ENCODE measurements at regions not wholly inside any gene's neighbourhood (a gene's known extent, or its start where the extent isn't known, plus 50 kb on each side); places are given as distances from the start of the nearest gene placed in this dataset.
A peak's percentile ranks its signal among the peaks of the same experiment; 100 is the strongest.

DNA sequence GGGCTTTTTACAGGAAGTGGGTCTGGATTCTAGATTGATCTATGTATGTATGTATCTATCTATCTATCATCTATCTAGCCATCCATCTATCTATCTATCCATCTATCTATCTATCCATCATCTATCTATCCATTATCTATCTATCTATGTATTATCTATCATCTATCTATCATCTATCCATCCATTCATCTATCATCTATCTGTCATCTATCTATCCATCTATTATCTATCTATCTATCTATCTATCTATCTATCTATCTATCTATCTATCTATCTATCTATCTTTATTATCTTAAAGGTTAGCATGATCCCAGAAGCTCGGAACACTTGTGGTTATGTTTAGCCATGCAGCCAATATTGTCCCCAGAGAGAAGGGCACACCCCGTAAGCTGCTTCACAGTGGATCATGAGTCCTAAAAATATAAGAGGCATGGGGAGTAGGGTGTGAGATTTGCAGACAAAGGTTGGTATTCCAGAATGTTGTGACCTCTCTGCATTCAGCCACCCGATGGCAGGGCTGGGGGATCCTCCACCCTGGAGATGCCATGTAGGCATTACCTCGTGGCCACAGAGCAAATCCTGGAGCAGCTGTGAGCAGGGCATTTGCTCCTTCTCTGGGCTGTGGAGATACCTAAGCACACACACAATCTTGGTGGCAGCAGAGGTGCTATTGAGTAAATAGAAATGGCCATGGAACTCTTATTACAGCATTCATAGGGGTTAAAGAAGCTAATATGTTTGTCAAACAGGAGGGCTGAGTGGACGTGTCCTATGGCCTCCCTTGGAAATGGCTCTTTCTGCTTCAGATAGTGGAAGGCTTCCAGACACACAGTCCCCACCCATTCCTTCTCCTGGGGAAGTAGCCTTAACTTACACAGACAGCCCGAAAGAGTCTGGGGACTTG is 310.0 kb upstream of the TSHZ3 start:
- DNase-seq (ENCODE audit: low read depth in 1 of 2, low spot score in 1 of 2), result no peak
- no peak for TF ChIP-seq JUND (IDR thresholded peaks at IDR 0.05; ENCODE audit: low read depth)
- in situ Hi-C loops (cut with HindIII; ENCODE audit: low pct_unique_long_range_greater_than_20kb, low sequenced_read_pairs), result no loop called here

DNA sequence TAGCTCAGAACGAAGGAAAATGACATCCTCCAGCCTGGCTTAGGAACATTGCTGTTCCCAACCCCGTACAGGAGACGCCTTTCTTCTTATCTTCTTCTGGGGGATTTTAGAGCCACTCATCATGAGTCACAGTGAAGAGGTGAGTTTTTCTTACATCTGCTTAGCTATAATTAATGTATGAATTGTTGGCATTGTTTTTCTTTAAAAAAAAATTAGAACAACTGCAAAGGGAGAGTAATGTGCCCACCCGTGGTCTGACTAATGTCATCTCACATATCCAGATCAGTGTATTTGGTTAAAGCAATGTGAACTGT is 310.6 kb upstream of the TSHZ3 start:
- no peak for TF ChIP-seq JUND (IDR thresholded peaks at IDR 0.05; ENCODE audit: low read depth)
- DNase-seq (ENCODE audit: low read depth in 1 of 2, low spot score in 1 of 2), result no peak
- in situ Hi-C loops (cut with HindIII; ENCODE audit: low pct_unique_long_range_greater_than_20kb, low sequenced_read_pairs), result no loop called here

- TF ChIP-seq JUND (IDR thresholded peaks at IDR 0.05; ENCODE audit: low read depth), result no peak
- in situ Hi-C loops (cut with HindIII; ENCODE audit: low pct_unique_long_range_greater_than_20kb, low sequenced_read_pairs), result no loop called here
- DNase-seq (ENCODE audit: low read depth in 1 of 2, low spot score in 1 of 2), result no peak
Observed at GRCh38 chr19:31664096-31664495, 314.9 kb upstream of the TSHZ3 start.

GRCh38 chr19:31664997-31665396 is 315.8 kb upstream of the TSHZ3 start:
- no peak for TF ChIP-seq JUND (IDR thresholded peaks at IDR 0.05; ENCODE audit: low read depth)
- in situ Hi-C loops (cut with HindIII; ENCODE audit: low pct_unique_long_range_greater_than_20kb, low sequenced_read_pairs), result no loop called here
- DNase-seq (ENCODE audit: low read depth in 1 of 2, low spot score in 1 of 2), result no peak

- TF ChIP-seq JUND (IDR thresholded peaks at IDR 0.05; ENCODE audit: low read depth), result no peak
- peak in 1 of 2 experiments; percentile 2 for DNase-seq (ENCODE audit: low read depth in 1 of 2, low spot score in 1 of 2)
- in situ Hi-C loops (cut with HindIII; ENCODE audit: low pct_unique_long_range_greater_than_20kb, low sequenced_read_pairs), result no loop called here
Observed at GRCh38 chr19:31666126-31666525, 316.9 kb upstream of the TSHZ3 start.

DNA sequence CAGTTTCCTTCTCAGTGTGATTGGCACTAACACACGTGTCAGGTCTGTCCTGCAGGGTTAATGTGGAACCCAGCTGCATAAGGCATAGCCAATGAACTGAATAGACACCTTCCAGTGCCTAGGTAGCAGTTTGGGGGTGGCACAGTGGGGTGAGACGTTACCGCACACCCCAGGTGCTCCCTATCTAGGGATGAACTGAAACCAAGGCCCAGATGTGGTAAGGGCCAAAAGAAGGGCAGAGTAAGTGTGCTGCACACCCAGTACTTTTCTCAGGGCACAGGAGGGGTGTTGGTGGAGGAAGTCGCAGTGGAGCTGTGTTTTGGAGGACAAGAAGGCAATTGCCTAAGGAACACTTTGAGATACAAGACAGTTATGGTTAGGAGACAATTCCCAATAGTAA is 317.9 kb upstream of the TSHZ3 start:
- in situ Hi-C loops (cut with HindIII; ENCODE audit: low pct_unique_long_range_greater_than_20kb, low sequenced_read_pairs), result no loop called here
- no peak for TF ChIP-seq JUND (IDR thresholded peaks at IDR 0.05; ENCODE audit: low read depth)
- no peak for DNase-seq (ENCODE audit: low read depth in 1 of 2, low spot score in 1 of 2)

DNA sequence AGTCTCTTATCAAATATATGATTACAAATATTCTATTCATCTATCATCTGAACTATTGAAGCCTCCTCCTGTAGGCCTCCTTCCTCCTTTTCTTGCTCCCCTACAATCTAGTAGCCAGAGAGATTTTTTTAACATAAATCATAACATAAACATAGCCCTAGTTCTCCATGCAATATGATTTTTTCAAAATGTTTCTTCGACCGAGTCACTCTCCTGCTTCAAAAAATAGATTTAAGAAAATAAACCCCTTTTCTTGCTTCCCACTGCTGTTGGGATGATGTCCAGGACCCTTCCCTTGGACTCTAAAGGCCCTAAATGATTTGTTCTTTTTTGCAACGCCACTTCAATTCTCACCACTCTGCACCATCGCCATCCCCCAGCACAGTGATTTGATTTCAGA is 319.7 kb upstream of the TSHZ3 start:
- no peak for DNase-seq (ENCODE audit: low read depth in 1 of 2, low spot score in 1 of 2)
- TF ChIP-seq JUND (IDR thresholded peaks at IDR 0.05; ENCODE audit: low read depth), result no peak
- in situ Hi-C loops (cut with HindIII; ENCODE audit: low pct_unique_long_range_greater_than_20kb, low sequenced_read_pairs), result no loop called here

- no peak for DNase-seq (ENCODE audit: low read depth in 1 of 2, low spot score in 1 of 2)
- in situ Hi-C loops (cut with HindIII; ENCODE audit: low pct_unique_long_range_greater_than_20kb, low sequenced_read_pairs), result no loop called here
- no peak for TF ChIP-seq JUND (IDR thresholded peaks at IDR 0.05; ENCODE audit: low read depth)
Observed at GRCh38 chr19:31670931-31671330, 321.7 kb upstream of the TSHZ3 start.

- no peak for TF ChIP-seq JUND (IDR thresholded peaks at IDR 0.05; ENCODE audit: low read depth)
- in situ Hi-C loops (cut with HindIII; ENCODE audit: low pct_unique_long_range_greater_than_20kb, low sequenced_read_pairs), result no loop called here
- no peak for DNase-seq (ENCODE audit: low read depth in 1 of 2, low spot score in 1 of 2)
Observed at GRCh38 chr19:31671411-31672035, 322.3 kb upstream of the TSHZ3 start.

DNA sequence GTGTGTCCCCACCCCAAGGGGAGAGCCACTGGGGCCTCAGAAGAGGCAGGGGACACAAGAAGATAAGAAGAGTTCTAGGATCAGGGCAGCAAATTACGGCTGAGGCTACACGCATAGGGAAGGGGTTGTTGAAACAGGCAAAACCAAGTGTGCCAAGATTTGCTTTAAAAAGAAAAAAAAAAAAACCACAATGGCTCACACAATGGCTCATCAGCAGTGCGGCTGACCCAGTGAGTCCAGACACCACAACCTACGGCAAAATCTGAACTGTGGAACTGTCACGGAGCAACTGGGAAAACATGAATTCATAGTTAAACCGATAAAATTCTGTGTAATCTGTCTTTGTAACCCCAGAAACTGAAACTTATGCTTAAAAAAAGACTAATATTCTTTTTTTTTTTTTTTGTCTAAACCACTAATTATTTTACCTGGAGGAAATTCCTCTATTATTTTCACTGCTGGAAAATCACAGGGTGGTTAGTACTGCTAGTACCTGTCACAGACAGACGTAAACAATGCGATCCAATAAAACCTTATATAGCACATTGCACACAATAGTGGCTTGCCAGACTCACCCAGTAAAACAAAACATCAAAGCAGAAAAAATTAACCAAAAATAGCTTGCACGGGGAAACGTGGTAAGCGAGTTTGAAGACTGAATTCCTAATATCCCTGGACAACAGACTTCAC is 325.4 kb upstream of the TSHZ3 start:
- no peak for DNase-seq (ENCODE audit: low read depth in 1 of 2, low spot score in 1 of 2)
- in situ Hi-C loops (cut with HindIII; ENCODE audit: low pct_unique_long_range_greater_than_20kb, low sequenced_read_pairs), result no loop called here
- TF ChIP-seq JUND (IDR thresholded peaks at IDR 0.05; ENCODE audit: low read depth), result no peak

- in situ Hi-C loops (cut with HindIII; ENCODE audit: low pct_unique_long_range_greater_than_20kb, low sequenced_read_pairs), result no loop called here
- no peak for DNase-seq (ENCODE audit: low read depth in 1 of 2, low spot score in 1 of 2)
- no peak for TF ChIP-seq JUND (IDR thresholded peaks at IDR 0.05; ENCODE audit: low read depth)
Observed at GRCh38 chr19:31675193-31675913, 326.1 kb upstream of the TSHZ3 start.

DNA sequence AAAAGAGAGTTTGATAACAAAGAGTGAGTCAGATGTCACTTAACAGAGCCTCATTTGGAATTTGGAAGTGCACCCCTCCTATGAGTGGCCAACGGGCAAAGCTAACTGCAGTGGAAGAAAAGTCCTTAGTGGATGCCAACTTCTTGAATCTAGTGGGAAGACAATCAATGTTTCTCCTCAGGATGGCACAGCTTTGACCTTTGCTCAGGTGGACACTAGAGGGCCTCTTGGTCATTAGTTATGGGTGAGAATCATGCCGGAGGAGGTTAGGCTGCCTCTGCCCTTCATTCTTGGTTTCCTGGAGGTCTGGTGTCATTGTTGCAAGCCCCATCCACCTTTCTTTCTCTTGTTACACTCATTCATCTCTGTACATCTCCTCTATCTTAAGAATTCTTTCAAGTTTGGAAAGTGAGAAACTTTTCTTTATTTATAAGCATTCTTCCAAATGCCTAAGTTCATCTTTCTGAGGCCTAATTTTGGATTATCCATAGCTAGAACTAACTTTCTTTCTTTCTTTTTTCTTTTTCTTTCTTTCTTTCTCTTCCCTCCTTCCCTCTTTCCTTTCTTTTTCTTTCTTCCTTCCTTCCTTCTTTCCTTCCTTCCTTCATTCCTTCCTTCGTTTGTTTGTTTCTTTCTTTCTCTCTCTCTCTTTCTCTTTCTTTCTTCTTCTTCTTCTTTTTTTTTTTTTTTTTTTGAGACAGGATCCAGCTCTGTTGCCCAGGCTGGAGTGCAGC is 327.2 kb upstream of the TSHZ3 start:
- in situ Hi-C loops (cut with HindIII; ENCODE audit: low pct_unique_long_range_greater_than_20kb, low sequenced_read_pairs), result no loop called here
- DNase-seq (ENCODE audit: low read depth in 1 of 2, low spot score in 1 of 2), result peak in 1 of 2 experiments; percentile 13
- no peak for TF ChIP-seq JUND (IDR thresholded peaks at IDR 0.05; ENCODE audit: low read depth)

Data from T47D (cell line).